Karpas-422 (cell line): ENCODE measurements at regions not wholly inside any gene's neighbourhood (a gene's known extent, or its start where the extent isn't known, plus 50 kb on each side); places are given as distances from the start of the nearest gene placed in this dataset.

Experiments used
- DNase-seq: peaks from one replicate; pipeline ENCODE4 v3.0.0-alpha.2; 2015
- H2AFZ ChIP-seq: fragments of 200-600 bp; sonication (generic); 2 replicates; pipeline ENCODE4 v1.6.1; 2014; ENCODE audit warnings: antibody characterized with exemption, low read length, mixed read lengths
- H3K27ac ChIP-seq: fragments of 200-600 bp; sonication (generic); 2 replicates; pipeline ENCODE4 v1.5.1; 2014; ENCODE audit warnings: mild to moderate bottlenecking, low read length, moderate library complexity
- H3K27me3 ChIP-seq: fragments of 200-600 bp; sonication (generic); 2 replicates; pipeline ENCODE4 v1.6.1; 2014; ENCODE audit warnings: low read length, mixed read lengths
- H3K36me3 ChIP-seq: fragments of 200-600 bp; sonication (generic); 2 replicates; pipeline ENCODE4 v1.6.1; 2014; ENCODE audit warnings: low read length, mixed read lengths; ENCODE audit not compliant: insufficient read depth
- H3K4me1 ChIP-seq: fragments of 200-600 bp; sonication (generic); 2 replicates; pipeline ENCODE4 v1.6.1; 2014; ENCODE audit warnings: mild to moderate bottlenecking, low read length, mixed read lengths
- H3K4me2 ChIP-seq: fragments of 200-600 bp; sonication (generic); 2 replicates; pipeline ENCODE4 v1.6.1; 2014; ENCODE audit warnings: low read length, low read depth, mild to moderate bottlenecking; ENCODE audit not compliant: poor library complexity, severe bottlenecking
- H3K4me3 ChIP-seq: fragments of 200-600 bp; sonication (generic); 2 replicates; pipeline ENCODE4 v1.5.1; 2014; ENCODE audit warnings: mild to moderate bottlenecking, antibody characterized with exemption, low read length, mixed read lengths
- H3K79me2 ChIP-seq: fragments of 200-600 bp; sonication (generic); 2 replicates; pipeline ENCODE4 v1.6.1; 2014; ENCODE audit warnings: mild to moderate bottlenecking, low read length, mixed read lengths
- H3K9ac ChIP-seq: fragments of 200-600 bp; sonication (generic); 2 replicates; pipeline ENCODE4 v1.6.0; 2014; ENCODE audit warnings: low read length
- H3K9me2 ChIP-seq: fragments of 200-600 bp; sonication (generic), shearing (Covaris generic); replicated peaks from 2 replicates; pipeline ENCODE4 v1.6.0; 2014; ENCODE audit warnings: mild to moderate bottlenecking, low read length, moderate library complexity; ENCODE audit not compliant: insufficient read depth
- H3K9me3 ChIP-seq: fragments of 300-700, 200-600 bp; sonication (generic); 2 replicates; pipeline ENCODE4 v1.6.1; 2014; ENCODE audit warnings: low read length, mixed read lengths
- H4K20me1 ChIP-seq: fragments of 200-600 bp; sonication (generic); 2 replicates; pipeline ENCODE4 v1.6.1; 2014; ENCODE audit warnings: mild to moderate bottlenecking, antibody characterized with exemption, low read length, low read depth; ENCODE audit not compliant: insufficient read depth

GRCh38 chr7:156162451-156162850 is 350.2 kb upstream of the SHH start:
- Histone ChIP-seq H3K4me2 (no peak overlapping the region), H2AFZ (no peak overlapping the region), H3K4me1 (no peaks in the 10 kb centered on the region), H4K20me1 (no peaks in the 10 kb centered on the region), H3K27ac (no peak overlapping the region), H3K9ac (no peak overlapping the region), H3K4me3 (no peak overlapping the region), H3K27me3 (no peaks in the 10 kb centered on the region), H3K9me2 (no peaks in the 10 kb centered on the region), H3K9me3 (no peaks in the 10 kb centered on the region), H3K36me3 (no peaks in the 10 kb centered on the region), H3K79me2 (no peaks in the 10 kb centered on the region)
- no peak for DNase-seq

GRCh38 chr7:156160811-156161210 is 348.5 kb upstream of the SHH start:
- H4K20me1 ChIP-seq = no peaks in the 10 kb centered on the region
- no peaks in the 10 kb centered on the region for H3K9me2 ChIP-seq
- no peaks in the 10 kb centered on the region for H3K36me3 ChIP-seq
- no peak overlapping the region for H2AFZ ChIP-seq
- no peaks in the 10 kb centered on the region for H3K4me1 ChIP-seq
- DNase-seq = no peak
- no peak overlapping the region for H3K4me2 ChIP-seq
- no peaks in the 10 kb centered on the region for H3K27me3 ChIP-seq
- H3K27ac ChIP-seq = no peak overlapping the region
- no peaks in the 10 kb centered on the region for H3K79me2 ChIP-seq
- H3K4me3 ChIP-seq = no peak overlapping the region
- no peak overlapping the region for H3K9ac ChIP-seq
- H3K9me3 ChIP-seq = no peaks in the 10 kb centered on the region

- H3K9me3 ChIP-seq = no peaks in the 10 kb centered on the region
- no peak overlapping the region for H2AFZ ChIP-seq
- H3K9me2 ChIP-seq = no peaks in the 10 kb centered on the region
- no peaks in the 10 kb centered on the region for H3K79me2 ChIP-seq
- DNase-seq = no peak
- no peaks in the 10 kb centered on the region for H3K4me1 ChIP-seq
- no peak overlapping the region for H3K9ac ChIP-seq
- H4K20me1 ChIP-seq = no peaks in the 10 kb centered on the region
- H3K36me3 ChIP-seq = no peaks in the 10 kb centered on the region
- H3K4me2 ChIP-seq = no peak overlapping the region
- no peak overlapping the region for H3K27ac ChIP-seq
- no peak overlapping the region for H3K4me3 ChIP-seq
- H3K27me3 ChIP-seq = no peaks in the 10 kb centered on the region
Measured at GRCh38 chr7:156158693-156159092, 346.4 kb upstream of the SHH start.

- no peak for DNase-seq
- Histone ChIP-seq H3K27ac (no peak overlapping the region), H3K9me3 (no peaks in the 10 kb centered on the region), H3K9me2 (no peaks in the 10 kb centered on the region), H2AFZ (no peak overlapping the region), H3K27me3 (no peaks in the 10 kb centered on the region), H3K79me2 (no peaks in the 10 kb centered on the region), H3K4me3 (no peak overlapping the region), H4K20me1 (no peaks in the 10 kb centered on the region), H3K4me2 (no peak overlapping the region), H3K36me3 (no peaks in the 10 kb centered on the region), H3K4me1 (no peaks in the 10 kb centered on the region), H3K9ac (no peak overlapping the region)
Measured at GRCh38 chr7:156158213-156158612, 345.9 kb upstream of the SHH start.

GRCh38 chr7:156157409-156158012 is 345.2 kb upstream of the SHH start:
- Histone ChIP-seq H3K27me3 (no peaks in the 10 kb centered on the region), H3K9me3 (no peaks in the 10 kb centered on the region), H3K9ac (no peak overlapping the region), H3K9me2 (no peaks in the 10 kb centered on the region), H3K79me2 (no peaks in the 10 kb centered on the region), H3K36me3 (no peaks in the 10 kb centered on the region), H3K4me2 (no peak overlapping the region), H3K4me3 (no peak overlapping the region), H2AFZ (no peak overlapping the region), H3K4me1 (no peaks in the 10 kb centered on the region), H3K27ac (no peak overlapping the region), H4K20me1 (no peaks in the 10 kb centered on the region)
- DNase-seq = no peak

DNA sequence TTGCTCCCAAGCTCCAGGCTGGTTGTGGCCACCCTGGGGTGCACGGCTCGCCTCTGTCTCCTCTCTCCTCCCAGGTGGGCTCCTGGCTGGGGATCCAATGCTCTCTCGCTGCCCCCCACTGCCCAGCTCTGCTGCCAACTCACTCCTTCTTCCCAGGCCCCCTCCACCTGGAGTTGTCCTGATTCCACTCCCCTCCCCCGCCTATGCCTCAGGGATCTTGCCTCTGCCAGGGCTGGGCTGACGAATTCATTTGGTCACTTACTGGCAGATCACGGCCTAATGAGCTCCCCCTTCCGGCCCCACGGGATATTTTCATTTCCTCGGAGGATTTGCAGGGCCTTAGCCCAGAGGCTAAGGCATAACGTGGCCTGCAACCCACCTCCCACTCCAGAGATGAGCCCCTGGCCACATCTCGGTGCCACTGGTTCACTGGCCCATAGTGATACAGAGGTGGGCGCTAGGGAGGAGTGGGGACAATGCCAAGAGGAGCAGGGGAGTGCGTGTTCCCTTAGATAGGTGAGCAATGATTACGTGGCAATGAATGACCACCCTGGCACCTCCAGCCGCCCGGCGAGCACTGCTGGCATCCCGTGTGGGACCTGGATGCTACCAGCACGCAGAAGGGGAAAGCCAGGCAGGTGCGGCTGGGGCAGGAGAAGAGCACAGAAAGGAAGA is 344.6 kb upstream of the SHH start:
- Histone ChIP-seq H3K9ac (no peak overlapping the region), H3K36me3 (no peaks in the 10 kb centered on the region), H2AFZ (no peak overlapping the region), H3K27ac (no peak overlapping the region), H4K20me1 (no peaks in the 10 kb centered on the region), H3K4me3 (no peak overlapping the region), H3K27me3 (no peaks in the 10 kb centered on the region), H3K4me1 (no peaks in the 10 kb centered on the region), H3K9me2 (no peaks in the 10 kb centered on the region), H3K79me2 (no peaks in the 10 kb centered on the region), H3K9me3 (no peaks in the 10 kb centered on the region), H3K4me2 (no peak overlapping the region)
- peak; percentile 60 for DNase-seq

DNA sequence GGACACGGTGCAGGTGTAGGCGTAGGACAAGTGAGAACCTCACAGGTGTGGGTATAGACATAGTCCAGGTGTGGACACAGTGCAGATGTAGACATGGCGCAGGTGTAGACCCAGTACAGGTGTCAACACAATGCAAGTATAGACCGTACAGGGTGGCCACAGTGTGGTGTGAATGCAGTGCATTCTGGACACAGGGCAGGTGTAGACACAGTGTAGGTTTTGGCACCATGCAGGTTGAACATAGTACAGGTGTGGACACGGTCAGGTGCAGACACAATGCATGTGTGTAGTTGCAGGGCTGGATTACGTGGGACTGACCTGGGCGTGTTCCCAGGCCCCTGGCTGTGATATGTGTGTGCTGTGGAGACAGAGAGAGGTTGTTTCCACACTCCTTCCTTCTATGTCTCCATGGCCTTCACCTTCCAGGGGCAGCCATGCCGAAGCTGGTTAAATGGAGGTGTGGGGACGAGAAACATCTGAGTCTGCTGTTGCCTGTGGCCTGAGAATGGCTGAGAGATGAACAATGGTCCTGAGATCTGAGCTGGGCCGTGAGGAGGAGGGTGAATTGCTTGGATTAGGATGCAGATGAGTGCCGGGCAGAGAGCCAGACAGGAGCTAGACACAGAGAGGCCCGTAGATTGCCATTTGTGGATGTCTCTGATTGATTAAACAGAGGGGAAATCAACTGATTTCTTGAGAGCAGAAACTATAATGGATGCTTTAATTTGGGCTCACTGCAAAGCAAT is 343.9 kb upstream of the SHH start:
- no peak overlapping the region for H3K9ac ChIP-seq
- H3K4me1 ChIP-seq = no peaks in the 10 kb centered on the region
- H4K20me1 ChIP-seq = no peaks in the 10 kb centered on the region
- no peak overlapping the region for H2AFZ ChIP-seq
- DNase-seq = no peak
- no peaks in the 10 kb centered on the region for H3K79me2 ChIP-seq
- H3K27ac ChIP-seq = no peak overlapping the region
- H3K27me3 ChIP-seq = no peaks in the 10 kb centered on the region
- H3K9me3 ChIP-seq = no peaks in the 10 kb centered on the region
- H3K36me3 ChIP-seq = no peaks in the 10 kb centered on the region
- H3K4me2 ChIP-seq = no peak overlapping the region
- H3K9me2 ChIP-seq = no peaks in the 10 kb centered on the region
- no peak overlapping the region for H3K4me3 ChIP-seq

DNA sequence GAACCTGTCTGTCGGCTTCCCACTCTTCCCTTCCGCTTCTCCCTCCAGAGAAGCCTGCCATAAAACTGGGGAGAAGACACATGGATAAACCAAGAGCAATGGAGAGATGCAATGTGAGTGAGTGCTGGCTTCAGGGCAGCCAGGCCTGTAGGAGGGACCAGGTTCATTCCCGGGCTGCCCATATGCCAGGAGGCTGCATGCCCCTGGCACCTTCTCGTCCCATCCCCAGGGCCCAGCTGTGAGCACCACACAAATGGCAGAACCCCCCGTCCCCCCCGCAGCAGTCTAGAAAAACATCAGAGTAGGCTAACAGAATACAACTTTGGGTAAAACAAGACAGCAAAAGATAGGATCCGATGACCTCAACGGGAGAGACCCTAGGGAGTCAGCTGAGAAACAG is 341.3 kb upstream of the SHH start:
- DNase-seq = no peak
- H2AFZ ChIP-seq = no peak overlapping the region
- H3K36me3 ChIP-seq = no peaks in the 10 kb centered on the region
- H3K4me1 ChIP-seq = no peaks in the 10 kb centered on the region
- no peak overlapping the region for H3K4me2 ChIP-seq
- no peak overlapping the region for H3K4me3 ChIP-seq
- no peak overlapping the region for H3K27ac ChIP-seq
- H3K9me3 ChIP-seq = no peaks in the 10 kb centered on the region
- no peaks in the 10 kb centered on the region for H4K20me1 ChIP-seq
- H3K79me2 ChIP-seq = no peaks in the 10 kb centered on the region
- H3K9me2 ChIP-seq = no peaks in the 10 kb centered on the region
- H3K27me3 ChIP-seq = no peaks in the 10 kb centered on the region
- no peak overlapping the region for H3K9ac ChIP-seq
